Amniotic epithelial cell (primary cell): ENCODE measurements at regions not wholly inside any gene's neighbourhood (a gene's known extent, or its start where the extent isn't known, plus 50 kb on each side); places are given as distances from the start of the nearest gene placed in this dataset.
"Not testable (repeated sequence)": the region's sequence is repeated elsewhere in the genome, so short reads cannot be mapped to it uniquely, and the experiment has no call there.

ENCODE experiments used
- DNase-seq: peaks from one replicate; pipeline ENCODE4 v3.0.0-alpha.2; 2010; ENCODE audit warnings: low read depth

DNA sequence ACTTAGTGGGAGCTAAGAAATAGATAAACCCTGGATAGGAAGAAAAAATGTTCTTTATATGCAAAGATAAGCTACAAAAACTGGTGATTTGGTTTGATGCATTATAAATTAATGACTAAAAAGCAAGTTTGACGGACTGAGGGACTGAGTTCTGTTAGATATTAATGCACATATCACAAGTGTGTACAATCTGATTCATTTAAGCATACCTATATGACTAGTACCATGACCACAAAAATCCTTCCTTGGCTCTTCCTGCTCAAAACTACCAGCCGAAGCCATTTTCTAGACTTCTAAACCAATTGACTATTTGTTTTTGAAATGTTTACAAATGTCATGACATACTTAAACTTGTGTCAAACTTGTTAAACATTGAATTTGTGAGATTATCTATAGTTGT, 374.5 kb upstream of the MON1B start:
- DNase-seq = no peak

DNA sequence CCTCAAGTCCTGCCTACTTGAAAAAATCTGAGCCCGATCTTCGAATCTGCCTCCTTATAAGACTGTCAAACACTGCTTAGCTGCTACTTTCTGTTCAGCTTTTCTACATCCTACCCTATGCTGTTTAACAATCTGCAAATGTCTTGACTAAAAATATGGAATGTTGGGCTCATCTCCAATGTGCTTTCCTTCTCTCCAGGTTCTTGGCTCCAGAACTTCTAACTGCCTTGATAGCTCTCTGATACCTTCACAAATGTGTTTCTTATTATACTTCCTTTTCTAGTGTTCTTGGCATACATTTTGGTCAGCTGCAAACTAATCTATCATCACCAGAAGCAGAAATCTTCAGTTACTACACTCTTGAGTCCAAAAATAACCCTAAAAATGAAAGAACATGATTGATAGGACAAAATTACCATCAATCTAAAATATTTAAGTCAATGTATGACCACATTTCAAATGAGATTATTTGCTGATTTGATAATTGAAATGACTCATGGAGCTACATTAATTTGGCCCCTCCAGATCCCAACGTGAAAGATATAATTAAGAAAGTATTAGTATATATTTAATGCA, 372.3 kb upstream of the MON1B start:
- DNase-seq = no peak

DNA sequence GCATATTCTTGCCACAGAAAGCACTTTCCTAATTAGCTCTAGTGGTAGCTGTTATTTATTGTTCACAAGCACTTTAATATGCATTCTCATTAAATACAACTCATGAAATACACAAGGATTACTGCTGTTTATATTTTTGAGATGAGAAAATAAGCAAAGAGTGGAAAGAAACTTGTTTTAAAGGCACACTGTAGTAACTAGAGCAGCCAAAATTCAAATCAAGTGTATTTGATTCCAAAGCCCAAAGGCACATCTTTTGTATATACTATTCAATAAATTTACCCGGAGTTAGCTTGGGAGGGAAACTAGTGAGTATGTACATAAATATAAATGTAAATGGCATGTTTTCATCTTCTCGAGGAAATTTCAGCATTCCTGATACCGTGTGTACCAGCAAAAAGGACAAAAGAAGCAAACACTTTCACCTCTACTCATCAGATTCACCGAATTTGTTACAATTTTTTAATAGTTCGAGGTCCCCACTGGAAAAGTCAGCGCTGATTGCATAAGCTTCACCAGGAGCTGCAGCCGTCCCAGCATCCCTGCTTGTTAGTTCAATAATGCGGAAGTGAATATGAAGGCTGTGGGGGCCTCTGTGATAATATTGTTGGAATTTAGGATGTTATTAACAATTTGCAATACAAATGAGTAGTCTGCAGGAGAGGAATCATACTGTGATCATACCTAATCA, 371.6 kb upstream of the MON1B start:
- no peak for DNase-seq

DNA sequence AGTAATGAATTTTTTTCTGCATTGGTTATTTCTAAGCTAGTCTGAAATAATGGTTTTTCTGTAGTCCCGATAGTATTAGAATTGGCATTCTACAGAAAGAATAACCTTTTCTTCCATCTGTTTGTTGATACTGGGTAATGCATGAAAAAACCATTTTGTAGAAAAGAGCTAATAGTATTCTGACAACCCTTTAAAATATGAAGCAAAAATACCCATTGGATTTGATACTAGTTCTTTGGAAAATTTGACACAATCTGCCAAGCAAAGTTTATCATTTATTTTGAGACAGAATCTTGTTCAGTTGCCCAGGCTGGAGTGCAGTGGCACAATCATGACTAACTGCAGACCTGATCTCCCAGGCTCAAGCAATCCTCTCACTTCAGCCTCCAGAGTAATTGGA, 366.8 kb upstream of the MON1B start:
- no peak for DNase-seq

DNA sequence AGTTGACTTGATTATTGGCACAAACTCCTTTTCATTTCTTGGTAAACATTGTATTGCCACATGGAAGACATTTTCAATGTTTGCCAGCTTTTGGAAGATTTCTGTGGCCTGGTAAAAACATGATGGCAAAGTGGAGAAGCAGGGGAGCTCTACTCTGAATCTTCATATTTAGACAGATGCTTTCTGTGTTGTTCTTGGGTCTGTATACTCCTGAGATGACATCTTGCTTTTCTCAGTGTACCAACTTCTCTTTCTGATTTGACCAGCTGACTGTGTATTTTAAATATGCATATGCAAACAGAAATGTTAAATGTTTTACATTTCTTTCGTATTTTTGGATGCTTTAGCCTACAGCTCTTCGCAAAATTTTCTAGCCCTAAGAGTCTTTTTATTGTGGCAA, 366.2 kb upstream of the MON1B start:
- no peak for DNase-seq

DNA sequence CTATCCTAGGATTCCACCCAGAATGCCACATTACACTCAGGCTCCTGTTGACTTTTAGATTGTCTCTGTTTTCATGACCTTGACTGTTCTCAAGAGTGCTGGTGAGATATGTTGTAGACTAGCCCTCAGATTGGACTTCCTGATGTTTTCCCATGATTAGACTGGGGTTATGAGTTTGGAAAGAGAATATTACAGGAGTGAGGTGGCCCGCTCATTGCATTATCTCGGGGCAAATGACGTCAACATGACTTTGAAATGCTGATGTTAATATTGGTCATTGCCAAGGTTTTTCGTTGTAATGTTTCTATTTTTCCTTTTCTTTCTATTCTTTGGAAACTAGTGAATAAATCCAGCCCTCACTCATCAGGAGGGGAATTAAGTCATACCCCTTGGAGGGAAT, 355.7 kb upstream of the MON1B start:
- DNase-seq = no peak

DNA sequence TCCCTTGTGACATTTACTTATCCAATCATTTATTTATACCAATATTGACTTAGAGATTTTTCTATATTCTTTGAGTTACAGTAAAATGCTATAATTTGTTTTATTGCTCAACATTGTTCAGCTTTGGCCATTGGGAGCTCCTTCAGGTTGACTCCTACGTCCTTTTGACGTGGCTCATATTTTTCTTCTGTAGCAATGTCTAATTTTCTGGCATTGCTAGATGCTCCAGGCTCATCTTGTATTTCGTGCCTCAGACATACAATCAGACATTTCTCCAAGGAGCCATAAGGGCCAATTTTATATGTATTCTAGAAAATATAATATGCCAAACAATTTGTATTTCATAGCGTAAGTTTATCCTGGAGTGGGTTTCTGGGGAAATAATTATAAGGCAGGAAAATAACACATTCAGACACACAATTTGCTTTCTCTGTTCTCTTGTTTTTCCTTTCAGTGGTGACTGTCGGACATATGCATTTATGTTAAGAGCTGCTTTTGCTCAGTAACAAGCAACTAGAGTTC, 355.1 kb upstream of the MON1B start:
- DNase-seq = no peak

DNA sequence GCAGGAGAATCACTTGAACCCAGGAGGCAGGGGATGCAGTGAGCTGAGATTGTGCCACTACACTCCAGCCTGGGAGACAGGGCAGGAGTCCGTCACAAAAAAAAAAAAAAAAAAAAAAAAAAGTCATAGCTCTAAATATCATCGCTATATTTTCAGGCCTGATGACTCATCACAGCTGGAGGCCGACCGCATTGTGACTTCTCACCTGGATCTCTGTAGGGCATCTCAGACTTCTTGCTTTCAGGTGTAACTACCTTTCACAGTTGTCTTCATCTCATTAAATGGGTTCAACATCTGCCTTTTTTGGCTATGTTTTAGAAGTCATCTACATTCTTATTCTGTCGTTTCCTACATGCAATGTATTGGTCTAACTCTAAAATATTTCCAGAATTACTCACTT, 353.1 kb upstream of the MON1B start:
- no peak for DNase-seq

DNA sequence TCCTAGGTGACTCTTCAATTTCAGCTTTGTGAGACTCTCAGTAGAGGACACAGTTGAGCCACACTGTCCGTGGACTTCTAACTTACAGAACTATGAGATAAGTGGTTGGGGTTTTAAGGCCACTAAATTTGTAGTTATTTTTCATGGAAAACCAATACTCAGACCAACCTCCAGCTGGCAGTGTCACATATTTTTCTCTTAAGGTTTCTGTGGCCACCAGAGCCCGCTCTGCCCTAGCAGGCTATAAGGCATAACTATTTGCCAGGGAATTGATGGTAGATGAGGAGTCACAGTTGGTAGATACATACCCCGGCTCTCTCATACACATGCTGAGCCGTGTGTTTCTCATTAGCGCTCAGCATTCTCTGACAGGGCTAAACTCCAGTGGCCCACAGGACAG, 336.8 kb upstream of the MON1B start:
- no peak for DNase-seq

DNA sequence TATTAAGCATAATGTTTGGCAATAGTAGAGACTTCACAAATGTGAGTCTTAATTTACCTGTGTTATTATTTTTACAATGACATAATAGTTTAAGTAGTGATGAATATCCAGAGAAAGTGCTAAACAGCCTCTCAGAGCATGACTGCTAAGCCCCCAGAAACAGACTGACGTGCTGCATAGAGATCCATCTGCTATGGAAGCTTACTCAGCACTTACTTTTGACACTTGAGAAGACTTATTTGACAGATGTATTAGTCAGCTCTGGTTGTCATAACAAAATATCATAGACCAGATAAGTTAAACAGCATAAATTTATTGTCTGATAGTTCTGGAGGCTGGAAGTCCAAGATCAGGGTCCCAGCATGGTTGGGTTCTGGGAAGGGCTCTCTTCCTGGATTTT, 334.9 kb upstream of the MON1B start:
- peak; percentile 2 for DNase-seq

DNA sequence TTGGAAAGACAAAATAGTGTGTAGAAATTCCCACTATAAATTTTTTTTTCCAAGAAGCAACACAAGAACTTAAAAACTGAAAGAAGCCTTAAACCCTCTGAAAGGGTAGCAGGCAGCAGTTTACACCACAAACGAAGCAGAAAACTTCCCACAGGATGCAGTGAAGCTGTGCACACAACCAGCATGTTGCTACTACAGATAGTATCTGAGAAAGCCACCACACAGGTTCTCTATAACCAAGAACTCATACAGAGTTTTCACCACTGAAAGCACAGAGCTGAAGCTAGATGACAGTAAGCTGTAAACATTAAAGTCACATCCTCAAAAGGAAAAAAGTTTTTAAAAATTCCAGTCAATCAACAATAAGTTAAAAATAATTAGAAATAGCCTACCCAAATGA, 333.6 kb upstream of the MON1B start:
- DNase-seq = no peak

DNA sequence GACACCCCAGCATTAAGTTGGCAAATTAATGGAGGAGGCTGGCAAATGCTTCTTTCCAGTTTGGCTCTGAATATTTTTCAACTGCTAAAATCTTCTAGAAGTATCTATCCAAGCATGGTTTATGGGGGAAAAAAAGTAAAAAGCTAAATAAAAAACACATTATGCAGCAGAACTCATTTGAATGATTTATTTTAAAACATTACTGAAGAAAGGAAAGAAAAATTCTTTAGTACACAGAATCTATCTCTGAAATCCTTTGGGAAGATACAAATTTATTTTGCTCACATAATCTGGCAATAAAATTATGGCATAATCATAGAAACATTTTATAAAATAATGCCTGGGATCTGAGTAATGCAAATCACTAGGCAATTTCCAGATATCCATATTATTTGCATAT, 328.1 kb upstream of the MON1B start:
- DNase-seq = no peak

DNA sequence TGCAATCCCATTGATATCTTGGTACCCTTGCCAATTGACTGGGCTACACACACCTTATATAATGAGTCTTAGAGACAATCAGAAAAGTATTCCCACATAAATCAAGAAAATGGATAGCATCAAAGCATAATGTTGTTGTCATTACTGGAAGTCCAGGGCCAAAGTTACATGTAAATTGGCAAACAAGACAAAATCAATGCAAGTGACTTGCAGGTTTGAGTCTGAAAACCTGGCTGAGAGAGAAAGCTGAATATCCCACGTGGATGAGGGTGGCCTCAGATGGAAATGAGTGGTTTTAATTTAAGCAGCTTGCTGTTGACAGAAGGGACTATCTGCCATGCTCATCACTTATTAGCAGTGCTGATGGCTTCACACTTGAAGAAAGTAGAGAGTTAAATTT, 324.0 kb upstream of the MON1B start:
- DNase-seq = no peak

DNA sequence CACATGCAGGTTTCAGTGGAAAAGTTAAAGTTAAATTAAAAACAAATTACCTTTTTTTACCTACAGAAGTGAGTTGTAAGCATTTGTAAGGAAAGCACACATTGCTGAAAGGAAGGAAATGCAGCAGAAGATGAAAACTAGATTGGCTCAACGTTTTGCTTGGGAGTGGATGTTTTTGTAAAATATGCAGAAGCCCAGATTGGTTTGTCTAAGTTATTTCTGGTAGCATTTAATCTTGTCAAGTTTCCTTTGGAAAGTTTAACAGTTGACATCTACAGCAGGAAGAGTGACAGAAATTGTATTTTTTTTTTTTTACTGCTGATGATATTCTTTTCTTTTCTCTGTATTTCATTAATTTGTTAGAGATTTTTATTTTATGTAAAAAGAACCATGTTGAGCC, 315.1 kb upstream of the MON1B start:
- no peak for DNase-seq

DNA sequence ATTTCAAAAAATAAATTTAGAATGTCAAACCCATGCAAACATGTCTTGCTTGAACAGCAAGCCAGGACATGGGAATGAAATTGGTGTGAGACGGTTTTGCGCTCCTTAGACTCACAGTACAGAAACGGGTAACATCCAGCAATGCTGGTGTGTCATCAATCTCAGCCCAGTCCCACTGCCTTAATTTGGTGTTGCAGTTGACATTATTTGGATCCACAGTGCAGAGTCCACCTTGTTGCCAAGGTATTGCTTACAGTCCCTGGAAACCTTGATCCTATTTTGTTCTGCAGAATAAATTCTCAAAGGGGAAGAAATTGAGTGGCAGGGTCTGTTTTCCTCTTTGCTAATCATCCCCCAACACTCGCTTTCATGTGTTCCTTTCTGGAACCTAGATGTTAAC, 311.6 kb upstream of the MON1B start:
- no peak for DNase-seq

DNA sequence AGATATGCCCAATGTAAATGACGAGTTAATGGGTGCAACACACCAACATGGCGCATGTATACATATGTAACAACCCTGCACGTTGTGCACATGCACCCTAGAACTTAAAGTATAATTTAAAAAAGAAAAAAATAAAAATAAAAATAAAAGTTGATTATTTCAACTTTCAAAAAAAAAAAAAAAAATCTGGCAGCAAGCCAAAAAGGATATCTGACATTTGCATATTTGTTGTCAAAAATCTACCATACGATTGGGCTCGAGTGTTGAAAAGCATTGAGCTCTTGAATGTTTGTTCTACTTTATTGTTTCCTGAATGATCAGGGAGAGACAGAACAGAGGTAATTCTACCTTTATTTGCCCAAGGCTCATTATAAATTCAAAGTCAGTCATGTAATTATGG, 310.5 kb upstream of the MON1B start:
- not testable (repeated sequence) for DNase-seq

DNA sequence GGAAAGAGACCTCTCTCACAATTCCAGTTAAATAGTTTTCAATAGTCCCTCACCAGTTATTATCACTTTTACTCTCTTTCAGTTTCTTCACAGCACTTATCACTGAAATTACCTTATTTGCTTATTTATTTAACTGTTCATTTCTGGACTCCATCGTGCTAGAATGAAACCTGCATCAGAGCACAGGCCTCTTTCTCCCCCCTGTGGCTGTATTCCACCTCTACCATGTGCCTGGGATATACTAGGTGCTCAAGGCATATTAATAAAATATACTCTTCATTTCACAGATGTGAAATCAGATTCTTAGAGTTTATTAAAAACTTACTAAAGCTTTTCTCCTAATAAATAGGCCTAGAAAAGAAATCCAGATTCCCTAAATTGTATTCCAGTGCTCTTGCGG, 308.9 kb upstream of the MON1B start:
- DNase-seq = peak; percentile 36

DNA sequence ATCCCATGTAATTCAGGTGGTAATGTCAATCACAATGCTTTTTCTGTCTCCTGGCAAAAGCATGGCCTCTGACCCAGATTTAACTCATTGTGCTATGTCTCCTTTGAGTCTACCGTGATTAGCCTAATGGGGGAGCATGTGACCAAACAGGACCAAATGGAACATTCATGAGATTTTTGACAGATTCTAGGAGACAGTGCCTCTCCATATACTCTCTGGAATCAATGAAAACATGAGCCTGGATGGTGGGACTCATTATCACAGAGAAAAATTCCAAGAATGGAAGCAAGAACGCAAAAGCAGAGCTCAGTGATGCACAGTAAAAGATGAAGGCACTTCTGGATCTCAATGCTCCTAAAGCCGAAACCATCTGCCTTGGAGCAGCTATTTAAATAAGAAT, 307.9 kb upstream of the MON1B start:
- no peak for DNase-seq

DNA sequence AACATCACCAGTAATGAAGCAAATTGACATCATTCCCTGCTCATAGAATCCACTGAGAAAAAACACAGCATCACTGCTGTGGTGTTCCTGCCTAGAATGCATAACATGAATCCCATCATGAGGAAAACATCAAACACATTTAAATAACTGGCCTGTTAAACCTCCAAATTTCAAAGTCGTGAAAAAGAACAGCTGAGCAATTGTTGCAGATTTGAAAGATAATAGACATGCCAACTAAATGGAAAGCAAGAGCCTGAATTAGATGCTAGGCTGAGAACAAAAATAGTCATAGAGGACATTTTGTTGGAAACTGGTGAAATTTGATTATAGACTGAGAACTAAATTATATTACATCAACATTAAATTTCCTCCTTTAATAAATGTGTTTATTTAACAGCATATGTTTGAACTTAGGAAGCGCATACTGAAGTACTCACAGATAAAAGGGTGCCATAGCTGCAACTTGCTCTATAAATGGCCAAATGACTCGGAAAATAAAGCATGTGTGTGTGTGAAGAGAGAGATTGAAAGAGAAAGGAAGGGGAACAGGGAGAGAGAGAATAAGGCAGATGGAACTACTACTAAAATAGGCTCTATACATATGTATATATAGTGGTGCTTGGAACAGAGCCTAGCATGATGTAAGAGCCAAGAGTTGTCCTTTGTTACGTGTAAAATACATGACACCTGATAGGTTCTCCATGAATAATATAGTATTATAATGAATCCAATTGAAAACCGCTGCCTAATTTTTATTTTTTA, 305.0 kb upstream of the MON1B start:
- no peak for DNase-seq

DNA sequence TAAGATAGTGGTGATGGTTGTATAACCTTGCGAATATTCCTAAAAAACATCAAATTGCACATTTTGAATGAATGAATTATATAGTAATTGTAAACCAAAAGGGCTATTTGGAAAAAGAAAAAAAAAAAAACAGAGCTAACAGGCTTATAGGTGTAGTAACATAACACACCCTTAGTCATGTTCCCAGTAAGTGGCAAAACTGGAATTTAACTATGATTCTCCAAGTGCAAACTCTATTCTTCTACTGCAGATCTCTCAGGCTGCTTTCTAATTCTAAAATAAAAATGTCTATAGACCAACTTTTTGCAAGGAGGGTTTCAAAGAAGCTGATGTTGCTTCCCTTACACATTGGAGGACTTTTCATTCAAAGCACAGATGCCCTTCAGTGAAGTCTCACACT, 293.2 kb upstream of the MON1B start:
- peak; percentile 23 for DNase-seq

DNA sequence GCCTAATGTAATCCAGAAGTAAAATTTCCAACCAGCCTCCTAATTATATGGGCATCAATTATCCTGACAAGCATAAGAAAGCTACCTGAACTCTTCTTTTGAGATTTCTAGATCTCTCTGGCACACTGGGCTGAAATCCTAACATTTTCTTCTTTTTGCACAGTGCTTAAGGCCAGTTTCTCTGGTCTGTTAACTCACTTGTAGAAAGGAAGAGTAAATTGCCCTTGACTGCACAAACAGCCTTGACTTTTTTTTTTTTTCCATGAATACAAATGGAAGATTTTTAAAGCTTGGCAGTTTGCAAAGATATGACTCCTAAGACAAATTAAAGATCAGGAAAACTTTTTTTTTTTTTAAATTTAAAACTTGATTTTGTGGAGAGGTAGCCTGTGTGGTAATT, 291.2 kb upstream of the MON1B start:
- no peak for DNase-seq

DNA sequence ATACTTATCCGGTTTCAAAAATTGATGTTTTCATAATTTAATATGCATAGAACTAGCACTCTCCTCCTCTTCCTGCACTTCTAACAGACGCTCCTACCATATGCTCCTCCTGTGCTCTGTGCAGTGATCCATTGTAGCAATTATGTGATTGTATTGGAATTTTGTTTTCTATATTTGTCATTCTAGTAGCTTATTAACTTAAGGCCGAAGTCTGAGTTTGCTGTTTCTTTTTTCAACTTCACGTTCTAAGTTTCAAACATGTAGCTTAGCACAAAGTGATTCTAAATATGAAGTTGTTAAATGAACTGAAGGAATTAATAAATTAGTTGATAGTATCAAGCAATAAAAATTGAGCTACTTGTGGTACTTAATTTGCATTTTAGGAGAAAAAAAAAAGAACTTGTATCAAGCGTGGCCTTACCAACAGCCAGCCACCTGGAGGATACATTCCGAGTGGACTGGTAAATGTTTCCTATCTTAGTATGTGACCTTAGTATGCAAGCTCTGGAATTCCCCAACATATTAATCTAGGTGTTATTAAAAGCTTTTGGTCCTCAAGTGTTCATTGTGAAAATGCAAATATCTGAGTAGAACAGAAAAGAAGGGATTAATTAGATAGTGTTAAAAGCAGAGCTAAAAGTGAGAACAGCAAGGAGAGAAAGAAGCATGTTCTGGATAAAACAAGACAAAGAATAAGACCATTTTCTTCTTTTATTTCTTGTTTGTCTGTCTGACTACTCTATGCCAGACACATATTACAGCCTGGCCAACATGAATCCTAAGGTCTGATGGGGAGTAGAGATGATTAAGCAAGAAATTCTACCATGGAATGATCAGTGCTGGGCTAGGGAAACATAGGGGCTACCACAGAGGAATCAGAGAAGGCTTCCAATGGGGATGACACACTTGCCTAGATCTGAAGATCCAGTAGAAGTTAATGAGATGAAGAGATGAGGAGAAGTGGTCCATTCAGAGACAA, 290.4 kb upstream of the MON1B start:
- no peak for DNase-seq
